Stimulated activated naive CD8-positive, alpha-beta T cell treated with anti-CD3 and anti-CD28 coated beads, Interleukin-15, Interleukin-2, amounts not matched to agents 100 U/mL and 50 U/mL, for 24 hours (primary cell): ENCODE measurements at regions not wholly inside any gene's neighbourhood (a gene's known extent, or its start where the extent isn't known, plus 50 kb on each side); places are given as distances from the start of the nearest gene placed in this dataset.

ENCODE experiments used
- ATAC-seq: fragments of 150-1000 bp; cut with Tn5 transposase; one replicate; pipeline ENCODE4 v1.10.0; 2021
- DNase-seq: peaks from one replicate; pipeline ENCODE4 v3.0.0; 2021

DNA sequence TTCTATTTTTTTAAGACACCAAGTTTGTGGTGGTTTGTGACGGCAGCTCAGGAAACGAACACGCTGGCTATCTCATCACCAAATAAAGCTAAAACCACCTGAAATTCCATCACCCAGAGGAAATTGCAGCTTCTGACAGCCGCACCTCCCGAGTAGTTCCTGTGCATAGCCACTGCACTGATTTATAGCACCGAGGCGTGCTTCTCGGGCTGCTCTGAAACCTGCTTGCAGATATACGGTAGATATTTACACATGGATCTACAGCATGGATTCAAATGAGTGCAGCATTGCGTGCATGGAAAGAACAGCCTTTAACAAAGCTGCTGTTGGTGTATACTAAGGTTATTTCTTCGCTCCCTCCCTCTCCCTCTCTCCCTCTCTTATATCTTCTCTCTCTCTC is 153.8 kb downstream of the PHF2 start:
- ATAC-seq (no peak), DNase-seq (no peak)
